ENCODE measurements at regions not wholly inside any gene's neighbourhood (a gene's known extent, or its start where the extent isn't known, plus 50 kb on each side); places are given as distances from the start of the nearest gene placed in this dataset.

GRCh38 chr6:137269803-137270202, 50.6 kb upstream of the IFNGR1 start:
- no peak for DNase-seq (ENCODE audit: low spot score)

DNA sequence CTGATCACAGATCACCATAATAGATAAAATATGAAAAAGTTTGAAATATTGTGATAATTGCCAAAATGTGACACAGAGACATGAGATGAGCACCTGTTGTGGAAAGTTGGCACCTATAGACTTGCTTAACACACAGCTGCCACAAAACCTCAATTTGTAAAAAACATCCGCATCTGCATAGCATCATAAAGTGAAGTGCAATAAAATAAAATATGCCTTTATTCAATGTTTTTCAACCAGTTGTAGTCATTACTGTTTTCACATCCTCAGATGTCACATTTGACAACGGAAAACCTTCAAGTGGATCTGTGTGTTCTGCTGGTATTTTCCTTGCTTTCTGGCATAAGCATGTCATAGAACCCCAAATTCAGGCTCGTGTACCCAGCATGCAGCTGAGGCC, 50.2 kb upstream of the IFNGR1 start:
- no peak for DNase-seq (ENCODE audit: low spot score)
